Upper lobe of left lung (tissue), 4 donors: ENCODE measurements at regions not wholly inside any gene's neighbourhood (a gene's known extent, or its start where the extent isn't known, plus 50 kb on each side); places are given as distances from the start of the nearest gene placed in this dataset.

Source experiments
- EP300 ChIP-seq, 4 donors: sonication (generic); formaldehyde crosslinking; IDR thresholded peaks; one replicate each; pipeline ENCODE4 v1.5.1; 2017; ENCODE audit warnings: antibody characterized with exemption in 4 of 4, control low read depth in 2 of 4
- POLR2A ChIP-seq, 4 donors: fragments of 450-650 bp; IDR thresholded peaks; one replicate each; pipeline ENCODE4 v1.5.1; 2016 to 2017; ENCODE audit warnings: antibody characterized with exemption in 4 of 4, mild to moderate bottlenecking in 2 of 4
- POLR2AphosphoS5 ChIP-seq, 2 donors: sonication (generic); formaldehyde crosslinking; IDR thresholded peaks; one replicate each; pipeline ENCODE4 v1.5.1; 2017; ENCODE audit warnings: antibody characterized with exemption in 2 of 2
- TF ChIP-seq, protein P1 (sequence below), 6 experiments: fragments of 450-650 bp in 4 of 6; fragments of 200-600 bp in 2 of 6; sonication (generic) in 2 of 6; IDR thresholded peaks; one replicate each; pipeline ENCODE4 v1.5.1; 2016 to 2019; ENCODE audit warnings: antibody characterized with exemption in 6 of 6

DNA sequence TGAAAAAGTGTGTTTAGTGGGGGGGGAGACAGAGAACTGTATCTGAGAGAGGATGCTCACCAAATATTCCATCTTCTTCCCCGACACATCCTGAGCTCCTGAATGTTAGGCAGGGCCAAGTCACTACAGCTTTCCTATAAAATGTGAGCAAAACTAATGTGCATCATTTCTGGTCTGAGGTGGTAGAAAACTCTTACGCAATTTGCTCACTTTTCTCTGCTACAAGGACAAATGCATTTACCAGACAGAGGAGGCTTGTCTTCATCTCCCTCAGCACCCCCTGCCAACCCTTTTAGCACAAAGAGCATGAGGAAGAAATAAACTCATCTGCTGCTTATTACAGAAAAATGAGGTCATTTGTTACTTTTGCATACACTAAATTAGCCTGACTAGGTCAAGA lies 554.0 kb downstream of the RNF144A start:
- TF ChIP-seq, protein P1, sequence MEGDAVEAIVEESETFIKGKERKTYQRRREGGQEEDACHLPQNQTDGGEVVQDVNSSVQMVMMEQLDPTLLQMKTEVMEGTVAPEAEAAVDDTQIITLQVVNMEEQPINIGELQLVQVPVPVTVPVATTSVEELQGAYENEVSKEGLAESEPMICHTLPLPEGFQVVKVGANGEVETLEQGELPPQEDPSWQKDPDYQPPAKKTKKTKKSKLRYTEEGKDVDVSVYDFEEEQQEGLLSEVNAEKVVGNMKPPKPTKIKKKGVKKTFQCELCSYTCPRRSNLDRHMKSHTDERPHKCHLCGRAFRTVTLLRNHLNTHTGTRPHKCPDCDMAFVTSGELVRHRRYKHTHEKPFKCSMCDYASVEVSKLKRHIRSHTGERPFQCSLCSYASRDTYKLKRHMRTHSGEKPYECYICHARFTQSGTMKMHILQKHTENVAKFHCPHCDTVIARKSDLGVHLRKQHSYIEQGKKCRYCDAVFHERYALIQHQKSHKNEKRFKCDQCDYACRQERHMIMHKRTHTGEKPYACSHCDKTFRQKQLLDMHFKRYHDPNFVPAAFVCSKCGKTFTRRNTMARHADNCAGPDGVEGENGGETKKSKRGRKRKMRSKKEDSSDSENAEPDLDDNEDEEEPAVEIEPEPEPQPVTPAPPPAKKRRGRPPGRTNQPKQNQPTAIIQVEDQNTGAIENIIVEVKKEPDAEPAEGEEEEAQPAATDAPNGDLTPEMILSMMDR (IDR thresholded peaks at IDR 0.05) = no peak
- no peak for TF ChIP-seq POLR2A (IDR thresholded peaks at IDR 0.05)
- TF ChIP-seq POLR2AphosphoS5 (IDR thresholded peaks at IDR 0.05) = no peak
- no peak for TF ChIP-seq EP300 (IDR thresholded peaks at IDR 0.05)
